PFSK-1 (cell line): ENCODE measurements at regions not wholly inside any gene's neighbourhood (a gene's known extent, or its start where the extent isn't known, plus 50 kb on each side); places are given as distances from the start of the nearest gene placed in this dataset.

Source experiments
- FOXP2 ChIP-seq: optimal IDR thresholded peaks from 2 replicates; pipeline ENCODE3; 2011; ENCODE audit warnings: borderline replicate concordance, control low read depth, inconsistent platforms; ENCODE audit not compliant: insufficient read depth; ENCODE audit errors: extremely low read length, extremely low read depth
- POLR2AphosphoS5 ChIP-seq: IDR thresholded peaks from 2 replicates; pipeline ENCODE4 v1.6.1; 2012; ENCODE audit warnings: low read depth, mild to moderate bottlenecking, control low read depth, low read length, moderate library complexity
- REST ChIP-seq, 2 experiments: IDR thresholded peaks; 2 replicates each; pipeline versions ENCODE4 v1.6.1 to v1.8.0; 2011 to 2012; ENCODE audit warnings: low read depth in 2 of 2, low read length in 2 of 2, control low read depth in 1 of 2, inconsistent platforms in 1 of 2, mild to moderate bottlenecking in 1 of 2, moderate library complexity in 1 of 2; ENCODE audit not compliant: insufficient read depth in 1 of 2
- SIN3A ChIP-seq: IDR thresholded peaks from 2 replicates; pipeline ENCODE4 v1.6.1; 2012; ENCODE audit warnings: mild to moderate bottlenecking, low read length, moderate library complexity, borderline replicate concordance; ENCODE audit not compliant: insufficient read depth
- TAF1 ChIP-seq: IDR thresholded peaks from 2 replicates; pipeline ENCODE4 v1.6.1; 2012; ENCODE audit warnings: low read length, control low read depth, borderline replicate concordance; ENCODE audit not compliant: insufficient read depth

- TF ChIP-seq POLR2AphosphoS5 (no peak), REST (IDR thresholded peaks at IDR 0.05; ENCODE audit: insufficient read depth in 1 of 2, low read depth in 2 of 2, low read length in 2 of 2) (no peak), FOXP2 (no peak), TAF1 (no peak), SIN3A (no peak)
Measured at GRCh38 chr5:6029811-6030271, 348.5 kb downstream of the MED10 start.

- TF ChIP-seq POLR2AphosphoS5 (no peak), FOXP2 (no peak), TAF1 (no peak), SIN3A (no peak), REST (IDR thresholded peaks at IDR 0.05; ENCODE audit: insufficient read depth in 1 of 2, low read depth in 2 of 2, low read length in 2 of 2) (no peak)
Measured at GRCh38 chr5:6026766-6027406, 351.5 kb downstream of the MED10 start.

- TF ChIP-seq FOXP2, result no peak
- TF ChIP-seq TAF1, result no peak
- no peak for TF ChIP-seq REST (IDR thresholded peaks at IDR 0.05; ENCODE audit: insufficient read depth in 1 of 2, low read depth in 2 of 2, low read length in 2 of 2)
- no peak for TF ChIP-seq SIN3A
- TF ChIP-seq POLR2AphosphoS5, result no peak
Measured at GRCh38 chr5:6019612-6020011, 358.7 kb downstream of the MED10 start.

GRCh38 chr5:6013506-6013905 lies 364.8 kb downstream of the MED10 start:
- no peak for TF ChIP-seq FOXP2
- TF ChIP-seq SIN3A, result no peak
- TF ChIP-seq TAF1, result no peak
- TF ChIP-seq REST (IDR thresholded peaks at IDR 0.05; ENCODE audit: insufficient read depth in 1 of 2, low read depth in 2 of 2, low read length in 2 of 2), result no peak
- no peak for TF ChIP-seq POLR2AphosphoS5

GRCh38 chr5:6011199-6011598 lies 367.1 kb downstream of the MED10 start:
- TF ChIP-seq SIN3A (no peak), POLR2AphosphoS5 (no peak), TAF1 (no peak), REST (IDR thresholded peaks at IDR 0.05; ENCODE audit: insufficient read depth in 1 of 2, low read depth in 2 of 2, low read length in 2 of 2) (no peak), FOXP2 (no peak)
